Gastroesophageal sphincter (tissue), 3 donors: ENCODE measurements at regions not wholly inside any gene's neighbourhood (a gene's known extent, or its start where the extent isn't known, plus 50 kb on each side); places are given as distances from the start of the nearest gene placed in this dataset.

Source experiments
- EP300 ChIP-seq: sonication (generic); formaldehyde crosslinking; IDR thresholded peaks from one replicate; pipeline ENCODE4 v1.6.1; 2017; ENCODE audit warnings: antibody characterized with exemption, mild to moderate bottlenecking
- POLR2A ChIP-seq, 2 donors: fragments of 450-650 bp; IDR thresholded peaks; one replicate each; pipeline ENCODE4 v1.6.1; 2017; ENCODE audit warnings: antibody characterized with exemption in 2 of 2, mild to moderate bottlenecking in 2 of 2, moderate library complexity in 1 of 2
- TF ChIP-seq, protein P1 (sequence below), 4 experiments: fragments of 200-600 bp in 2 of 4; fragments of 450-650 bp in 2 of 4; sonication (generic) in 1 of 4; IDR thresholded peaks; one replicate each; pipeline ENCODE4 v1.5.1; 2017 to 2019; ENCODE audit warnings: antibody characterized with exemption in 4 of 4, mild to moderate bottlenecking in 2 of 4, moderate library complexity in 2 of 4

GRCh38 chr9:74115976-74116375, 381.2 kb upstream of the RORB start:
- TF ChIP-seq POLR2A (IDR thresholded peaks at IDR 0.05) (no peak), EP300 (no peak)
- TF ChIP-seq, protein P1, sequence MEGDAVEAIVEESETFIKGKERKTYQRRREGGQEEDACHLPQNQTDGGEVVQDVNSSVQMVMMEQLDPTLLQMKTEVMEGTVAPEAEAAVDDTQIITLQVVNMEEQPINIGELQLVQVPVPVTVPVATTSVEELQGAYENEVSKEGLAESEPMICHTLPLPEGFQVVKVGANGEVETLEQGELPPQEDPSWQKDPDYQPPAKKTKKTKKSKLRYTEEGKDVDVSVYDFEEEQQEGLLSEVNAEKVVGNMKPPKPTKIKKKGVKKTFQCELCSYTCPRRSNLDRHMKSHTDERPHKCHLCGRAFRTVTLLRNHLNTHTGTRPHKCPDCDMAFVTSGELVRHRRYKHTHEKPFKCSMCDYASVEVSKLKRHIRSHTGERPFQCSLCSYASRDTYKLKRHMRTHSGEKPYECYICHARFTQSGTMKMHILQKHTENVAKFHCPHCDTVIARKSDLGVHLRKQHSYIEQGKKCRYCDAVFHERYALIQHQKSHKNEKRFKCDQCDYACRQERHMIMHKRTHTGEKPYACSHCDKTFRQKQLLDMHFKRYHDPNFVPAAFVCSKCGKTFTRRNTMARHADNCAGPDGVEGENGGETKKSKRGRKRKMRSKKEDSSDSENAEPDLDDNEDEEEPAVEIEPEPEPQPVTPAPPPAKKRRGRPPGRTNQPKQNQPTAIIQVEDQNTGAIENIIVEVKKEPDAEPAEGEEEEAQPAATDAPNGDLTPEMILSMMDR (IDR thresholded peaks at IDR 0.05) = no peak
